Motor neuron (in vitro differentiated cells): ENCODE measurements at regions not wholly inside any gene's neighbourhood (a gene's known extent, or its start where the extent isn't known, plus 50 kb on each side); places are given as distances from the start of the nearest gene placed in this dataset.

Experiments
- ATAC-seq, 8 experiments: fragments of 200-7000 bp; cut with Tn5 transposase; replicated peaks in 6 of 8; 2 replicates each; pipeline ENCODE4 v1.8.0; 2021; ENCODE audit warnings: mild to moderate bottlenecking in 8 of 8, moderate library complexity in 8 of 8
- H3K27ac ChIP-seq, 2 donors: fragments of 250-450 bp; sonication (Bioruptor Pico); 2 replicates each; pipeline ENCODE4 v1.9.0; 2021; ENCODE audit warnings: antibody characterized with exemption in 2 of 2, mild to moderate bottlenecking in 2 of 2, moderate library complexity in 1 of 2
- H3K4me1 ChIP-seq, 2 donors: fragments of 250-450 bp; sonication (Bioruptor Pico); replicated peaks in 1 of 2; 2 replicates each; pipeline ENCODE4 v1.6.1; 2021; ENCODE audit warnings: antibody characterized with exemption in 2 of 2, mild to moderate bottlenecking in 2 of 2, moderate library complexity in 1 of 2
- H3K4me3 ChIP-seq, 5 donors: fragments of 250-450 bp; sonication (Bioruptor Pico); 2 replicates each; pipeline ENCODE4 v1.9.0; 2021; ENCODE audit warnings: antibody characterized with exemption in 5 of 5, mild to moderate bottlenecking in 5 of 5, moderate library complexity in 4 of 5
- WGBS, 10 experiments: fragments of 450-650 bp; shearing (Covaris generic); methylation state at CpG; one replicate each; pipeline ENCODE4 v1.0.0; 2022; 5-methylcytosine and 5-hydroxymethylcytosine counted together
- in situ Hi-C, 9 experiments: fragments of 400-800 bp; cut with MboI; loops; one replicate each; pipeline ENCODE4 v1.15.0; 2021; ENCODE audit warnings: low sequenced_read_pairs in 9 of 9, low pct_unique_long_range_greater_than_20kb in 2 of 9; ENCODE audit not compliant: unreplicated experiment in 9 of 9

DNA sequence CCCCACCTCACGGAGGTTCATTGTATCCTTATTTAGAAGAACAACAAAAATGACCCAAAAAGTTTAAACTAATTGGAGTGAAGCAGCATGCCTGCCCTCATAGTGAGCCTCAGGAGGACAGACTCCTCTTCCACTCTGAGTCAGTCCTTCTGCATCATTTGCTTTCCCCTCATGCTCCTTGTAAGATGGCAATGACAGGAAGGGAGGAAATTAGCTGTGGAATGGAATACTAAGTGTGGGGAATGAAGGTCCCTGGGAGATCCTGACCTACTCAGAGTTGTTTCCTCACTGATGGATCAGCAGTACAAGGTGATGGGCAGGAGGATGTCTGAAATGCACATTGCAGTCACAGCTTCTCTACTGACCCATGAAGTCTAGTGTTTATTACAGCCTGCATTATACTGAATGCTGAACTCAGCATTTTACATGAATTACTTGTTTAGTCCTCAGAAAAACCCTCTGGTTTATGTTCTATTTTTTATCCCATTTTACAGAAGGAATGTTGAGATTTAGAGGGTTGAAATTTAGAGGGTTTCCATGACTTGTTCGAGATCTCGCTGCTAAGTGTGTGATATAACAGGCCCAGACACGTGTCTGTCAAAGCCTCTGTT, 212.0 kb upstream of the PCSK2 start:
- in situ Hi-C loops = no loop called here
- WGBS, 10 experiments = 0 to 87% (median 52%) methylated on average over 2 to 4 of the region's 4 CpGs; no CpG with 5 or more reads in 1 of the 10 experiments
- H3K4me1 ChIP-seq = peaks cover 0 to 10% of the 10 kb centered on the region in 2 donors
- no peak overlapping the region for H3K27ac ChIP-seq
- ATAC-seq = no peak
- no peak overlapping the region for H3K4me3 ChIP-seq

DNA sequence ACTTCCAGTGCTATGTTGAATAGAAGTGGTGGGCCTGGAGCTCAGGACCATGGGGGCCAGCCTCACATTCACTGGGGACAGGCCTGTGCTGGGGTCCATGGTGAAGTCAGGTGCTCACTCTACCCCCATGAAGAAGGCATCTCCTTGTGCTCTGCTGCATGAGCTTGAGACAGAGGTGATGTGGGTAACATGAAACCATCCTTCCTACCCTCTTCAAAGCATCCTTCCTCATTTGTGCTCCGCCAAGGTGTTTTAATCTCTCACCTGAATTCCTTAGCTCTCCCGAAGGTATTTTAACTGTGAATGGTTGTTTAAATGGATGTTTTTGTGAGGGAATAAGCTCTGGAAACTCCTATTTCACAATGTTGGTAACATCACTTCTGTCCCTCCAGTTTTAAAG, 209.6 kb upstream of the PCSK2 start:
- in situ Hi-C loops = no loop called here
- no peak for ATAC-seq
- H3K4me1 ChIP-seq = peaks cover 0 to 10% of the 10 kb centered on the region in 2 donors
- H3K4me3 ChIP-seq = no peak overlapping the region
- WGBS, 10 experiments = 20 to 92% (median 60%) methylated on average over 1 to 2 of the region's 2 CpGs; no CpG with 5 or more reads in 3 of the 10 experiments
- no peak overlapping the region for H3K27ac ChIP-seq

GRCh38 chr20:17021481-17021880, 205.4 kb upstream of the PCSK2 start:
- peaks cover 14% of the 10 kb centered on the region in 2 donors for H3K4me1 ChIP-seq
- ATAC-seq = no peak
- H3K27ac ChIP-seq = no peak overlapping the region
- in situ Hi-C loops = no loop called here
- H3K4me3 ChIP-seq = no peak overlapping the region

- no peak for ATAC-seq
- Histone ChIP-seq H3K27ac (no peak overlapping the region), H3K4me3 (no peak overlapping the region), H3K4me1 (peaks cover 14% of the 10 kb centered on the region in 2 donors)
- WGBS, 10 experiments = 0 to 100% (median 70%) methylated on average over 1 of the region's 1 CpG; no CpG with 5 or more reads in 5 of the 10 experiments
- in situ Hi-C loops = no loop called here
These were observed 203.8 kb upstream of the PCSK2 start for GRCh38 chr20:17023036-17023435.

DNA sequence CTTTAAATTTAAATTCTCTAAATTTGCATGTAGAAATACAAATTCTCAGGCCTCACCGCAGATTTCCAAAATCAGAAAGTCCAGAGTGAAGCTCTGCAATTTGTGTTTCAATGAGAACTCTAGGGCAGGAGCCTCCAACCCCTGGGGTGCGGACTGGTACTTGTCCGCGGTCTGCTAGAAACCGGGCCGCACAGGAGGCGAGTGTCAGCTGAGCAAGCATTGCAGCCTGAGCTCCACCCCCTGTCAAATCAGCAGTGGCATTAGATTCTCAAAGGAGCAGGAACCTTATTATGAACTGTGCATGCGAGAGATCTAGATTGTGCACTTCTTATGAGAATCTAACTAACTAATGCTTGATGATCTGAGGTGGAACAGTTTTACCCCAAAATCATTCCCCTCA, 203.0 kb upstream of the PCSK2 start:
- ATAC-seq = peak in 7 of 8 experiments; percentile 35 to 88 (median 73)
- 0 to 57% (median 19%) methylated on average over 1 to 8 of the region's 8 CpGs; no CpG with 5 or more reads in 4 of the 10 experiments for WGBS, 10 experiments
- H3K4me1 ChIP-seq = peaks cover 14% of the 10 kb centered on the region in 2 donors
- no peak overlapping the region for H3K27ac ChIP-seq
- no peak overlapping the region for H3K4me3 ChIP-seq
- in situ Hi-C loops = no loop called here

DNA sequence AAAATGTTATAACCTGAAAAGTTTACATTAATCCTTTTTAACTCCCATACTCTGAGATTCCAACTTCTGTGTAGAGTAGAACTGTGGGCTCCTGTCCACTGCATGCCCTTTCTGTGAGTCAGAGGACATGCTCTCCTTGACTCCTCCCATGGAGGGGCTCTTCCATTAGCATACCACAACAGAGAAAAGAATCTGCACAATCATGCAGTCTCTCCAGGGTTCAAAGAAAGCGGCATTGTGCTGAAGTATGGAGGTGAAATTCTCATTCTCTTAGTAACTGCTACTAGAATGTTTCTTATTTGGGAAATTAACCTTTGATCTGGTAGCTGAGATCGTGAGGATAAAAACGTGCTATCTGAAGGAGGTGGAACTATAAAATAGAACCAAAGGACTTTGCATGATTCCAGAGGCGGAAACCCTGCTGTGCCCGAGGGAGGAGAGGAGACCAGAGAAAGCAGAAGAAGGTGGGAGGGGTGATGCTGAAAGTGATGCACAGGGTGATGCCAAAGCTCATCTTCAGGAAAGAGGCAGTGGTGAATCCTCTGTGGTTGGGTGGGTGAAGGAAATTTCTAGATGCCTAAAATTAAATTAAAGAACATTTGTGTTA, 202.2 kb upstream of the PCSK2 start:
- H3K4me3 ChIP-seq = no peak overlapping the region
- 0 to 61% (median 23%) methylated on average over 2 to 5 of the region's 5 CpGs for WGBS, 10 experiments
- peak; percentile 48 to 99 (median 93) for ATAC-seq
- no peak overlapping the region for H3K27ac ChIP-seq
- peaks cover 14% of the 10 kb centered on the region in 2 donors for H3K4me1 ChIP-seq
- in situ Hi-C loops = no loop called here

DNA sequence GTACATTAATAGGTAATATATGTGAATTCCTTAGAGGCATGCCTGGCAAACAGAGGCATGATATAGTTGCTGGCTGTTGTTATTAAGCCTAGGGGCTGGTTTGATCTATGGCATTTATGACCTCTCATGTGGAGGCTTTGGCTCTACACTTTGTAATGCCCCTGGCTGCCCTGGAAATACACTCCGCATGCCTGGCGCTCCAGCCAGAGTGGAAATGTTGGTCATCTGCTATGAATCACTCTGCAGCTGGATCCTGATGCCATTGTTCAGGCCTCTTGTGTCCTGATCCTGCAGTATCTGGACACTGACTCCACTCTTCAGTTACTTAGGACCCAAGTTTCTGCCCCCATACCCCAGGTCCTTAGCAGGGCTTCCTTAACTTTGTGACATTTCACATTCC, 200.5 kb upstream of the PCSK2 start:
- no peak for ATAC-seq
- Histone ChIP-seq H3K4me3 (no peak overlapping the region), H3K27ac (no peak overlapping the region), H3K4me1 (peaks cover 14% of the 10 kb centered on the region in 2 donors)
- WGBS, 10 experiments = 77 to 100% (median 96%) methylated on average over 2 of the region's 2 CpGs; no CpG with 5 or more reads in 6 of the 10 experiments
- in situ Hi-C loops = no loop called here

DNA sequence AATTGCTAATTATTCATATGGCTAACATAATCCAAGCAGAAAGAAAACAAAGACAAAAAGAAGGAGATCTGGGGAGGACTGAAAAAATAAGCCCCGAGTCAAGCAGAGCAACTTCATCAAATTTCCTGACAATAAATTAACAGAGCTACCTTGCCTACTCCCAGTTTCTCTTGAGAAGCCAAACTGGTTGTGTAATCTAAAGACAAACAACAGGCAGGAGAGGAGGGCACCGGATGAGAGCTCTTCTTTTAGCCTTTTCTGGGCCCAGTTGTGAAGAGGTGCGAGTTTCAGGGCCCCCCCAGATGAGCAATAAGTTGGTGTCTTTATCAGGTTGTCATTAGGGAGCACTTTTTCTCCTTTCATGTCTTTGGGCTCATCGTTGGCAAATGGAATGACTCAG, 197.1 kb upstream of the PCSK2 start:
- Histone ChIP-seq H3K27ac (no peak overlapping the region), H3K4me3 (no peak overlapping the region), H3K4me1 (peaks cover 1 to 2% of the 10 kb centered on the region in 2 donors)
- in situ Hi-C loops = no loop called here
- ATAC-seq = no peak
- 0 to 83% (median 43%) methylated on average over 1 to 4 of the region's 4 CpGs; no CpG with 5 or more reads in 2 of the 10 experiments for WGBS, 10 experiments

DNA sequence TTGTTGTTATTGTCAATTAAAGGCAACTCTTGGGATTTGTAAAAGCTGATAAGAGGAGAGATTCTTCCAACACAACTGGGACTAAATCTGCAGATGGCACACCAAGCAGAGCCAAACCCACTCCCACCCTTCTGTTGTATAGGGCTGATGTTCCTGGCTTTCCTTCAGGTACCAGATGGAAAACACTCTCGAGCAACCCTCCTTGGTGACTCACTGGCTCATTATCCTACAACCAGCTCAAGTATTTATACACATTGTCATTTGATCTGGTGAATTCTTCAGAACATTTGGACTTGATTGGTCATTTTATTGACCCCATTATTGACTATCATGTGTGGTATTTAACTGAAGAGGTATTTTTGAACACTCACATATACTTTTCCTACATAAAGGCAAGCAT, 190.3 kb upstream of the PCSK2 start:
- WGBS, 10 experiments = 0 to 20% (median 0%) methylated on average over 1 of the region's 1 CpG; no CpG with 5 or more reads in 6 of the 10 experiments
- Histone ChIP-seq H3K4me1 (no peaks in the 10 kb centered on the region), H3K27ac (no peak overlapping the region), H3K4me3 (no peak overlapping the region)
- peak in 2 of 8 experiments; percentile 51 to 53 for ATAC-seq
- in situ Hi-C loops = no loop called here

DNA sequence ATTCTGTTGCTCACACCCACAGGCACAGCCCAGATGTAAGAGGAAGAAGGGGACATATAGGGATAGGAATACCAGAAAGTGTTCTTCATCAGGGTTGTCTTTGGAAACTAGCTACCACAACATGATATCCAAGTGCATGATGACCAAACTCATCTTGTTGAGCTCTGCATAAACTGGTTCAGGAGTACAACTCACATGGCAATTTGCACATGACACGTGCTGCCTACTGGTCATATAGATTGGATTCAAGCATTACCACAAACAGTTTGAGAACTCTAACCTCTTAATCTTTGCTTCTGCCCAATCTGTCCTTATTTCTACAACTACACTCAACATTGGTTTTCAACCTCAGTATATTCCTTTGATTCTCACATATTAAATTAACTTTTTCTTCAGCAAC, 184.7 kb upstream of the PCSK2 start:
- in situ Hi-C loops = no loop called here
- Histone ChIP-seq H3K4me1 (no peaks in the 10 kb centered on the region), H3K27ac (no peak overlapping the region), H3K4me3 (no peak overlapping the region)
- WGBS, 10 experiments = 0 to 78% (median 22%) methylated on average over 1 of the region's 1 CpG; no CpG with 5 or more reads in 5 of the 10 experiments
- no peak for ATAC-seq

DNA sequence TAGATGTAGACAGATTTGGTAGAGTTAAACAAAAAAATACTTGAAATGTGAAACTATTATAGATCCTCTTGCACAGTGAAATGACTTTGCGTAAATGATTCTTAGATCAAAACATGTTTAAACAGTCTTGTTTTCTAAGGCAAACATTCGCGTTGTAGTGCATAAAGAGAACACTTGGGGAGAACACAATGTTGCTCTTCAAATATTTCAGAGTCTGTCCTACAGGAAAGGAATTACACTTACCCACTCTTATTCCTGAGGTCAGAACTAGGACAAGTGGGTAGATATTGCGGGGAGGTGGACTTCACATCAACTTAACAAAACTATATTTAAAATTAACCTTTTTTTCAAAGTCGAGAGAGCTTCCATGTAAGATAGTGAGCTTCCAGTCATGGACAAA, 183.5 kb upstream of the PCSK2 start:
- in situ Hi-C loops = no loop called here
- 20 to 100% (median 86%) methylated on average over 1 to 5 of the region's 5 CpGs; no CpG with 5 or more reads in 1 of the 10 experiments for WGBS, 10 experiments
- no peak for ATAC-seq
- Histone ChIP-seq H3K4me1 (no peaks in the 10 kb centered on the region), H3K4me3 (no peak overlapping the region), H3K27ac (no peak overlapping the region)

DNA sequence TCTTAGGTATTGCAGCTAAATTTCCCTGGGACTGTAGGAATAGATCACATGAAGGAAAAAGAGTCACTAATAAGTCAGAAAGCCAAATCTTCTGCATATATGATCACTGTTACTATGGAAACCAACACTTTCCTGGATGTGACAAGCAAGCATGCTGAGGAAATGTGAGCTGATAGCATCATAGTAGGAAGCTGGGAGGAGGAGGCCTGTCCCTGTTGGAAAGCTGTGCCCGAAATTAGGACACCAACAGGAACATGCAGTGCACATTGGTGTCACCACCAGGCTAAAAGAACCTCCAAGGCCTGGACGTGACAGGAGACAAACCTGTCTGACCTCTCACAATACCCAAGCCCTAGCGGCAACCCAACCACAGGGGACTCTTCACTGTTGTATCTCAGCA, 181.9 kb upstream of the PCSK2 start:
- in situ Hi-C loops = no loop called here
- 66 to 100% (median 80%) methylated on average over 1 to 3 of the region's 3 CpGs; no CpG with 5 or more reads in 5 of the 10 experiments for WGBS, 10 experiments
- peak in 3 of 8 experiments; percentile 41 to 50 (median 43) for ATAC-seq

DNA sequence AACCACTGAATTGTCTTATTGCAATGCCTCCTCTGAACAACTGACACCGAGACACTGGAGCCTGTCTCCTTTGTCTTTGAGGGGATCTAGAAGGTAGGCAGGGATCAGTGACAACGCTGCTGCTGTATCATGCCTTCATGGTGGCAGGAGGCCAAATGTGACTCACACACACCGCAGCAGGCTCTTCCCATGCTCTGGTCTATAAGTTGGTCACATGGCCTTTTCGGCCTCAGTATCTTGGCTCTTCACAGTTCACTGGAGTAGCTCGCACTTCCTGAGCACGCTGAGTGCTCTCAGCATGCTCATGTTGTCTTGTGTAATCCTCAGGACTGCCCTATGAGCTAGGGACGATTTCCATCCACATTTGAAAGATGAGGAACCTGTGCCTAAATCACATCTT, 167.4 kb upstream of the PCSK2 start:
- in situ Hi-C loops = no loop called here
- Histone ChIP-seq H3K4me1 (no peaks in the 10 kb centered on the region), H3K4me3 (no peak overlapping the region), H3K27ac (no peak overlapping the region)
- ATAC-seq = peak in 2 of 8 experiments; percentile 89 to 95
- 0 to 73% (median 67%) methylated on average over 2 to 7 of the region's 7 CpGs; no CpG with 5 or more reads in 3 of the 10 experiments for WGBS, 10 experiments

More for the DNA sequence above, 181.9 kb upstream of the PCSK2 start:
- Histone ChIP-seq H3K4me1 (no peaks in the 10 kb centered on the region), H3K4me3 (no peak overlapping the region), H3K27ac (no peak overlapping the region)

DNA sequence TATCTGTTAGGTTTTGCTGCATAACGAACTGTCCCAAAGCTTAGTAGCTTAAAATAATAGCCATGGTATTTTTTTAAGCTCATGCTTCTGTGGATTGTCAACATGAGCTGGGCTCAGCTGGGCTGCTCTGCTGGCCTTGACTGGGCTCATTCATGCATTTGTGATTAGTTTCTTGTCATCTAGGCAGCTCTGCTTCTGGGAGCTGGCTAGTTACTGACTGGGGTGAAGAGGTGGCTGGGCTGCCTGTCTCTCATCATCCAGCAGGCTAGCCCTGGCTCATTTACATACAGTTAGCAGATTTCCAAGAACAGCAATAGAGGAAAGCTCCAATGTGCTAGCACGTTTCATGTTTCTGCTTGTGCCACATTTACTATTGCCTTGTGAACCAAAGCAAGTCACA, 165.1 kb upstream of the PCSK2 start:
- Histone ChIP-seq H3K27ac (no peak overlapping the region), H3K4me1 (peaks cover 0 to 3% of the 10 kb centered on the region in 2 donors), H3K4me3 (no peak overlapping the region)
- in situ Hi-C loops = no loop called here
- peak in 7 of 8 experiments; percentile 54 to 91 (median 74) for ATAC-seq
- WGBS, 10 experiments = 0 to 81% (median 44%) methylated on average over 2 of the region's 2 CpGs; no CpG with 5 or more reads in 2 of the 10 experiments
